Aorta (tissue), 5 donors: ENCODE measurements at regions not wholly inside any gene's neighbourhood (a gene's known extent, or its start where the extent isn't known, plus 50 kb on each side); places are given as distances from the start of the nearest gene placed in this dataset.

ENCODE experiments used
- ATAC-seq: fragments of 200-7000 bp; cut with Tn5 transposase; one replicate; pipeline ENCODE4 v1.9.1; 2022; ENCODE audit warnings: moderate library complexity; ENCODE audit not compliant: low FRiP score
- DNase-seq, 2 donors: peaks; one replicate each; pipeline ENCODE4 v3.0.0-alpha.2; 2020
- H3K27ac ChIP-seq, 2 donors: one replicate each; pipeline ENCODE4 v1.5.1; 2013; ENCODE audit warnings: low read length in 2 of 2, mild to moderate bottlenecking in 2 of 2, moderate library complexity in 2 of 2, control low read depth in 1 of 2, inconsistent platforms in 1 of 2, low read depth in 1 of 2
- H3K27me3 ChIP-seq, 2 donors: one replicate each; pipeline ENCODE4 v1.6.1; 2013; ENCODE audit warnings: control low read depth in 1 of 2, low read length in 1 of 2, mild to moderate bottlenecking in 1 of 2, moderate library complexity in 1 of 2; ENCODE audit not compliant: insufficient read depth in 2 of 2, control insufficient read depth in 1 of 2
- H3K36me3 ChIP-seq, 2 donors: one replicate each; pipeline ENCODE4 v1.6.1; 2013; ENCODE audit warnings: control low read depth in 1 of 2, low read length in 1 of 2, mild to moderate bottlenecking in 1 of 2; ENCODE audit not compliant: insufficient read depth in 2 of 2, control insufficient read depth in 1 of 2
- H3K4me1 ChIP-seq, 2 donors: one replicate each; pipeline ENCODE4 v1.6.1; 2013; ENCODE audit warnings: low read length in 2 of 2, control low read depth in 1 of 2, mild to moderate bottlenecking in 1 of 2, moderate library complexity in 1 of 2; ENCODE audit not compliant: insufficient read depth in 2 of 2, control insufficient read depth in 1 of 2
- H3K4me3 ChIP-seq, 2 donors: one replicate each; pipeline ENCODE4 v1.5.1; 2013; ENCODE audit warnings: low read length in 2 of 2, control low read depth in 1 of 2, mild to moderate bottlenecking in 1 of 2
- H3K9me3 ChIP-seq: one replicate; pipeline ENCODE4 v1.6.1; 2013; ENCODE audit warnings: mild to moderate bottlenecking, low read length; ENCODE audit not compliant: control insufficient read depth
- WGBS, 2 donors: extraction: QIAGEN DNeasy Blood & Tissue Kit; methylation state at CpG; one replicate each; pipeline ENCODE4 v1.1.7; 2013; 5-methylcytosine and 5-hydroxymethylcytosine counted together
- intact Hi-C, 2 donors: fragments of 100-400 bp; cut with DNase I; formaldehyde crosslinking; loops; one replicate each; pipeline versions ENCODE4 v1.14.2 to v1.15.0; 2022
- donor health status: healthy with polysubstance abuse.
- donor health status: Bipolar disorder and iron deficiency.
- donor health status: DM: no; HTN: no; CAD: no.
- donor health status: DM: no; HTN: no; CAD: no.
- donor health status: DM: yes; HTN: yes; CAD: no.

- H3K4me3 ChIP-seq: no peak overlapping the region
- no peak for ATAC-seq
- WGBS, 2 donors: 97% methylated on average over 15 of the region's 15 CpGs
- no peaks in the 10 kb centered on the region for H3K27me3 ChIP-seq
- H3K27ac ChIP-seq: no peak overlapping the region
- no peaks in the 10 kb centered on the region for H3K9me3 ChIP-seq
- no peak for DNase-seq
- H3K4me1 ChIP-seq: peaks cover 0 to 5% of the 10 kb centered on the region in 2 donors
- intact Hi-C loops: no loop called here
- no peaks in the 10 kb centered on the region for H3K36me3 ChIP-seq
Measured at GRCh38 chr5:67318746-67319145, 122.1 kb upstream of the CD180 start.

- Histone ChIP-seq H3K27me3 (no peaks in the 10 kb centered on the region), H3K27ac (no peak overlapping the region), H3K36me3 (no peaks in the 10 kb centered on the region), H3K4me1 (peaks cover 0 to 5% of the 10 kb centered on the region in 2 donors), H3K4me3 (no peak overlapping the region), H3K9me3 (no peaks in the 10 kb centered on the region)
- DNase-seq (no peak), ATAC-seq (no peak)
- intact Hi-C loops: no loop called here
Measured at GRCh38 chr5:67317603-67318002, 121.0 kb upstream of the CD180 start.

GRCh38 chr5:67316695-67317094 is 120.1 kb upstream of the CD180 start:
- Histone ChIP-seq H3K9me3 (no peaks in the 10 kb centered on the region), H3K27me3 (no peaks in the 10 kb centered on the region), H3K4me1 (peaks cover 0 to 5% of the 10 kb centered on the region in 2 donors), H3K4me3 (no peak overlapping the region), H3K27ac (no peak overlapping the region), H3K36me3 (no peaks in the 10 kb centered on the region)
- WGBS, 2 donors: 96 to 100% methylated on average over 1 of the region's 1 CpG
- ATAC-seq (no peak), DNase-seq (no peak)
- intact Hi-C loops: no loop called here

GRCh38 chr5:67315082-67315989 is 118.7 kb upstream of the CD180 start:
- intact Hi-C loops: no loop called here
- DNase-seq (peak in 1 of 2 donors; percentile 76), ATAC-seq (peak; percentile 64)
- no peaks in the 10 kb centered on the region for H3K36me3 ChIP-seq
- no peaks in the 10 kb centered on the region for H3K9me3 ChIP-seq
- H3K27ac ChIP-seq: peak overlapping the region; percentile 15 to 86
- no peak overlapping the region for H3K4me3 ChIP-seq
- H3K27me3 ChIP-seq: no peaks in the 10 kb centered on the region
- 24 to 27% methylated on average over 7 of the region's 7 CpGs for WGBS, 2 donors
- H3K4me1 ChIP-seq: peaks cover 0 to 5% of the 10 kb centered on the region in 2 donors

GRCh38 chr5:67311701-67312100 is 115.1 kb upstream of the CD180 start:
- no peak overlapping the region for H3K27ac ChIP-seq
- peaks cover 0 to 5% of the 10 kb centered on the region in 2 donors for H3K4me1 ChIP-seq
- intact Hi-C loops: no loop called here
- WGBS, 2 donors: 97 to 99% methylated on average over 2 of the region's 2 CpGs
- DNase-seq: no peak
- no peak overlapping the region for H3K4me3 ChIP-seq
- ATAC-seq: no peak
- H3K27me3 ChIP-seq: no peaks in the 10 kb centered on the region
- H3K36me3 ChIP-seq: no peaks in the 10 kb centered on the region
- H3K9me3 ChIP-seq: peaks cover 1% of the 10 kb centered on the region

- no peak for ATAC-seq
- Histone ChIP-seq H3K9me3 (peaks cover 1% of the 10 kb centered on the region), H3K4me1 (peaks cover 0 to 5% of the 10 kb centered on the region in 2 donors), H3K27ac (no peak overlapping the region), H3K27me3 (no peaks in the 10 kb centered on the region), H3K36me3 (no peaks in the 10 kb centered on the region), H3K4me3 (no peak overlapping the region)
- 87 to 88% methylated on average over 2 of the region's 2 CpGs for WGBS, 2 donors
- no peak for DNase-seq
- intact Hi-C loops: no loop called here
Measured at GRCh38 chr5:67311208-67311607, 114.6 kb upstream of the CD180 start.

GRCh38 chr5:67310740-67311139 is 114.1 kb upstream of the CD180 start:
- no peak overlapping the region for H3K4me3 ChIP-seq
- no peaks in the 10 kb centered on the region for H3K27me3 ChIP-seq
- no peaks in the 10 kb centered on the region for H3K36me3 ChIP-seq
- DNase-seq (no peak), ATAC-seq (no peak)
- peaks cover 0 to 5% of the 10 kb centered on the region in 2 donors for H3K4me1 ChIP-seq
- no peak overlapping the region for H3K27ac ChIP-seq
- peaks cover 1% of the 10 kb centered on the region for H3K9me3 ChIP-seq
- 69 to 97% methylated on average over 2 of the region's 2 CpGs for WGBS, 2 donors
- intact Hi-C loops: no loop called here

GRCh38 chr5:67310169-67310568 is 113.6 kb upstream of the CD180 start:
- no peak for ATAC-seq
- Histone ChIP-seq H3K4me1 (peaks cover 2 to 5% of the 10 kb centered on the region in 2 donors), H3K4me3 (no peak overlapping the region), H3K27me3 (no peaks in the 10 kb centered on the region), H3K9me3 (peaks cover 1% of the 10 kb centered on the region), H3K27ac (no peak overlapping the region), H3K36me3 (no peaks in the 10 kb centered on the region)
- intact Hi-C loops: no loop called here
- no peak for DNase-seq
- 98 to 100% methylated on average over 1 of the region's 1 CpG for WGBS, 2 donors
